ENCODE measurements at regions not wholly inside any gene's neighbourhood (a gene's known extent, or its start where the extent isn't known, plus 50 kb on each side); places are given as distances from the start of the nearest gene placed in this dataset.

GRCh38 chrX:115946059-115946458 lies 224.5 kb upstream of the AGTR2 start:
- TF ChIP-seq FOS (IDR thresholded peaks at IDR 0.05; ENCODE audit: low read depth, low read length): no peak
- H3K36me3 ChIP-seq (ENCODE audit: control insufficient read depth, insufficient read depth, low read length): no peaks in the 10 kb centered on the region
- H4K8ac ChIP-seq (ENCODE audit: low read depth in 2 of 2, low read length in 2 of 2): no peak overlapping the region
- POLR2A ChIA-PET (ENCODE audit: unreplicated experiment): no interaction called here
- no peak overlapping the region for H3K4me2 ChIP-seq (ENCODE audit: low read depth, low read length)
- WGBS, 2 experiments (ENCODE audit: extremely low coverage in 2 of 2, insufficient read length in 1 of 2): 60% methylated on average over 1 of the region's 16 CpGs; no CpG with 5 or more reads in 1 of the 2 experiments
- BruUV-seq (replicated peaks): no TSS peak
- ATAC-seq (ENCODE audit: low read depth) (no peak), DNase-seq (no peak)
- no peak overlapping the region for H2AK5ac ChIP-seq (ENCODE audit: low read depth, low read length)
- H3K79me1 ChIP-seq (ENCODE audit: low read depth in 1 of 2, low read length in 2 of 2): no peaks in the 10 kb centered on the region
- no peak overlapping the region for H4K5ac ChIP-seq (ENCODE audit: low read depth, low read length)
- no peak overlapping the region for H2AK9ac ChIP-seq (replicated peaks; ENCODE audit: low read depth, low read length, poor library complexity)
- no peak overlapping the region for H3K14ac ChIP-seq (replicated peaks; ENCODE audit: low read depth, low read length)
- H3K4ac ChIP-seq (ENCODE audit: low read depth, low read length): no peak overlapping the region
- no peaks in the 10 kb centered on the region for H3K4me1 ChIP-seq (ENCODE audit: control insufficient read depth, insufficient read depth, low read length)
- no peak overlapping the region for H3K27ac ChIP-seq (ENCODE audit: insufficient read depth, low read length)
- no peak overlapping the region for H2BK20ac ChIP-seq (ENCODE audit: low read depth, low read length)
- H3K9ac ChIP-seq (ENCODE audit: low read depth, low read length): no peak overlapping the region
- no peaks in the 10 kb centered on the region for H3K9me1 ChIP-seq (ENCODE audit: insufficient read depth, low read length)
- H4K91ac ChIP-seq (ENCODE audit: insufficient read depth, low read depth, low read length): no peak overlapping the region
- no peaks in the 10 kb centered on the region for H4K20me1 ChIP-seq (ENCODE audit: insufficient read depth, low read length)
- no peak overlapping the region for H3K18ac ChIP-seq (ENCODE audit: low read depth, low read length)
- no peak overlapping the region for H3K4me3 ChIP-seq (ENCODE audit: insufficient read depth, low read depth, low read length)
- intact Hi-C loops (cut with micrococcal nuclease): no loop called here
- dilution Hi-C loops (cut with HindIII; ENCODE audit: low sequenced_read_pairs, unreplicated experiment): no loop called here
- in situ Hi-C loops (cut with MboI; ENCODE audit: low sequenced_read_pairs): no loop called here
- peaks cover 15% of the 10 kb centered on the region; the same call in 1 of the 2 replicates for H3K9me3 ChIP-seq (ENCODE audit: control insufficient read depth, insufficient read depth, low read length)
- no peak overlapping the region for H2BK15ac ChIP-seq (ENCODE audit: low read depth, low read length)
- no peak overlapping the region for H2BK5ac ChIP-seq (ENCODE audit: low read depth, low read length, poor library complexity, severe bottlenecking)
- H2AFZ ChIP-seq (replicated peaks; ENCODE audit: low read length, poor library complexity): no peak overlapping the region
- no peak overlapping the region for H3K56ac ChIP-seq (ENCODE audit: extremely low read depth, insufficient read depth, low read length)
- no peak overlapping the region for H3K23ac ChIP-seq (ENCODE audit: low read depth, low read length)
- H3K27me3 ChIP-seq (ENCODE audit: control insufficient read depth, insufficient read depth, low read length): peaks cover 27% of the 10 kb centered on the region; the same call in 1 of the 2 replicates
- CTCF ChIA-PET: no interaction called here
- no peak overlapping the region for H2BK120ac ChIP-seq (ENCODE audit: low read depth, low read length)
